Mesothelial cell of epicardium (in vitro differentiated cells): ENCODE measurements at regions not wholly inside any gene's neighbourhood (a gene's known extent, or its start where the extent isn't known, plus 50 kb on each side); places are given as distances from the start of the nearest gene placed in this dataset.

ENCODE experiments used
- DNase-seq, 2 experiments: peaks; one replicate each; pipeline ENCODE4 v3.0.0; 2021; ENCODE audit warnings: low spot score in 2 of 2; ENCODE audit not compliant: unreplicated experiment in 2 of 2
- H3K27ac Mint-ChIP-seq: 2 replicates; pipeline ENCODE4 v1.8.0; 2021; ENCODE audit warnings: mixed read lengths
- H3K27me3 Mint-ChIP-seq: 2 replicates; pipeline ENCODE4 v1.8.0; 2021; ENCODE audit warnings: low read depth, mixed read lengths
- H3K36me3 Mint-ChIP-seq: 2 replicates; pipeline ENCODE4 v1.8.0; 2021; ENCODE audit warnings: mixed read lengths
- H3K4me1 Mint-ChIP-seq: 2 replicates; pipeline ENCODE4 v1.8.0; 2021; ENCODE audit warnings: mixed read lengths
- H3K4me3 Mint-ChIP-seq: 2 replicates; pipeline ENCODE4 v1.8.0; 2021; ENCODE audit warnings: mild to moderate bottlenecking, moderate library complexity, mixed read lengths
- H3K9me3 Mint-ChIP-seq: 2 replicates; pipeline ENCODE4 v1.8.0; 2021; ENCODE audit warnings: mixed read lengths
- TF ChIP-seq, protein P1 (sequence below): fragments of 200-600 bp; sonication (generic); IDR thresholded peaks from one replicate; pipeline ENCODE4 v1.5.0; 2021; ENCODE audit warnings: antibody characterized with exemption; ENCODE audit not compliant: unreplicated experiment

DNA sequence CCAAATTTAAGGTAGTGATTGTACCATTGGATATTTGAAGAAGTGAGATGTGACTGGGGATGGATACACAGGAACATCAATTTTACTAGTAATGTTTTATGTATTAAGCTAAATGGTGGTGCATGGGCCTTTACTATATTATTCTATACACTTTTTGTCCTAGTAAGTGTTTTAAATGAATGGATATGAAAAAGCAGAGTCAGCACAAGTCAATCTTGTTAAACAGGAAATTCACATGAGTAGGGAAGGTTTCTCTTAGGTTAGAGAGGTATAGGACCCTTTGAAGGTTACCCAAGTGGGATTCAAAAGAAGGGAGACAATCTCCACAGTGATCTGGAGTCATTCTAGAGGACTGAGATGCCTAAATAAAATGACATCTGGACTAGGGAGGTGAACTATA, 71.8 kb upstream of the NCKAP5 start:
- H3K4me3 Mint-ChIP-seq = no peak overlapping the region
- H3K9me3 Mint-ChIP-seq = no peaks in the 10 kb centered on the region
- peaks cover 6% of the 10 kb centered on the region for H3K4me1 Mint-ChIP-seq
- no peak for DNase-seq
- no peaks in the 10 kb centered on the region for H3K36me3 Mint-ChIP-seq
- no peaks in the 10 kb centered on the region for H3K27me3 Mint-ChIP-seq
- TF ChIP-seq, protein P1, sequence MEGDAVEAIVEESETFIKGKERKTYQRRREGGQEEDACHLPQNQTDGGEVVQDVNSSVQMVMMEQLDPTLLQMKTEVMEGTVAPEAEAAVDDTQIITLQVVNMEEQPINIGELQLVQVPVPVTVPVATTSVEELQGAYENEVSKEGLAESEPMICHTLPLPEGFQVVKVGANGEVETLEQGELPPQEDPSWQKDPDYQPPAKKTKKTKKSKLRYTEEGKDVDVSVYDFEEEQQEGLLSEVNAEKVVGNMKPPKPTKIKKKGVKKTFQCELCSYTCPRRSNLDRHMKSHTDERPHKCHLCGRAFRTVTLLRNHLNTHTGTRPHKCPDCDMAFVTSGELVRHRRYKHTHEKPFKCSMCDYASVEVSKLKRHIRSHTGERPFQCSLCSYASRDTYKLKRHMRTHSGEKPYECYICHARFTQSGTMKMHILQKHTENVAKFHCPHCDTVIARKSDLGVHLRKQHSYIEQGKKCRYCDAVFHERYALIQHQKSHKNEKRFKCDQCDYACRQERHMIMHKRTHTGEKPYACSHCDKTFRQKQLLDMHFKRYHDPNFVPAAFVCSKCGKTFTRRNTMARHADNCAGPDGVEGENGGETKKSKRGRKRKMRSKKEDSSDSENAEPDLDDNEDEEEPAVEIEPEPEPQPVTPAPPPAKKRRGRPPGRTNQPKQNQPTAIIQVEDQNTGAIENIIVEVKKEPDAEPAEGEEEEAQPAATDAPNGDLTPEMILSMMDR = no peak
- H3K27ac Mint-ChIP-seq = no peak overlapping the region

DNA sequence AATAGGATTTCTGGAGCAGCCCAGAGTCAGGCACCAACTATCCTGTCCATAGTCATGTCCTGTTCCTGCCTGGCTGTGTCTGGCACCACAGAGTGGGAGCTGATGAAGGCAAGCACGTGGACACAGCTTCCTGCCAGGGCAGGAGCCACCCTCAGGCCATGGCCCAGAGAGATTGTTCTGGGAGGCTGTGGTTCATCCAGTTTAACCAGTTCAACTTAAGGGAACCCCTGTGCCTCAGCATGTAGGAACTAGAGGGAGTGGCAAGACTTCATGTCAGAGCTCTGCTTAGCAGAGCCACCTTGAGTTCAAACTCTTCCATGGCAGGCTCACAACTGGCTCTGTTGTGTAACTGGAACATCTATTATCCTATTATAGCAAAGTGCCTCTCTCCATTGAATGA, 73.2 kb upstream of the NCKAP5 start:
- H3K4me3 Mint-ChIP-seq = no peak overlapping the region
- no peak for DNase-seq
- TF ChIP-seq, protein P1 = no peak
- H3K4me1 Mint-ChIP-seq = peaks cover 3% of the 10 kb centered on the region
- H3K9me3 Mint-ChIP-seq = no peaks in the 10 kb centered on the region
- no peaks in the 10 kb centered on the region for H3K36me3 Mint-ChIP-seq
- no peak overlapping the region for H3K27ac Mint-ChIP-seq
- H3K27me3 Mint-ChIP-seq = no peaks in the 10 kb centered on the region

DNA sequence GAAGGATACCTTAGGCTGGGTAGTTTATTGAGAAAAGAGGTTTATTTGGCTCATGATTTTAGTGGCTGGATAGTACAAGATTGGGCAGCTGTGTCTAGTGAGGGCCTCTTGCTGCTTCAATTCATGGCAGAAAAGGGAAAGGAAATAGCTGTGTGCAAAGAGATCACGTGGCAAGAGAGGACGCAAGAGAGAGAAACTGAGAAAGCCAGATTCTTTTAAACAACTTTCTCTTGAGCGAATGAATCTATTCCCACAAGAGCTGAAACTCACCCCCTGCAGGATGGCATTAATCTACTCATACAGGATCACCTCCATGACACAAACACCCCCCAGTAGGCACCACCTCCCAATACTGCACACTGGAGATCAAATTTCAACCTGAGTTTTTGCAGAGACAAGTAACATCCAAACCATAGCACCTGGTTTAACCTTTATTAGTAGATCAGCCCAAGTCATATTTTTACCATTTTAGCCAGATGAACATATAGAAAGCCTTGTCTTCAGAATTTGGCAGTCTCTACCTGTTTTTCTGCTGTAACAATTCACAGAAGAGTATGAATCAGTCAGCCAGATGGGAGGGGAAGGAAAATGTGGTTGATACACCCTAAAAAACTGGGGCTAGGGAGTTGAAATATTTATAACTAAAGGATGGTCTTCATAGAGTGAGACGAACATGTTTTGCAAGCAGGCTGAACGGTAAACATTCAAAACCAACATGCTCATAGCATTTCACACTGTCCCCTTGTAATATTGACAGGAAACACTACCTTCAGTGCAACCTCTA, 73.9 kb upstream of the NCKAP5 start:
- no peak for DNase-seq
- H3K36me3 Mint-ChIP-seq = no peaks in the 10 kb centered on the region
- H3K27ac Mint-ChIP-seq = peak overlapping the region; percentile 5
- H3K27me3 Mint-ChIP-seq = peaks cover 1% of the 10 kb centered on the region
- no peak overlapping the region for H3K4me3 Mint-ChIP-seq
- TF ChIP-seq, protein P1 = no peak
- H3K9me3 Mint-ChIP-seq = no peaks in the 10 kb centered on the region
- peaks cover 3% of the 10 kb centered on the region for H3K4me1 Mint-ChIP-seq

DNA sequence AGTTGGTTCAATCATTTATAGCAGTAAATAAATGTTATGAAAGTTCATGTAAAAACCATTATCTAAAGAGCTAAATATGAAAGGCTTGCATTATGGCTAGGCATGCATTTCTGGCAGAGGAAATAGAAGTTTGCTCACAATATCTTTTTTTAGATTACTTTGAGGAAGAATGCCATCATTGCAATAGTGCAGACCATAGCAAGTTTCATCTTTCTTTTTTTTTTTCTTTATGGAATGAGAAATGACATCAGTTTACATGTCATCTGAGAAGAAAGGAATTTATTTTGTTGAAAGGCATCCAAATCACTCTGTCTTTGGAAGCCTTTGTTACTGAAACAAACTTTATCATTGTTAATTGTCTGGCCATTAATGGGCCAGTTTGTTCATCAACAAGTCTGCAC, 74.5 kb upstream of the NCKAP5 start:
- TF ChIP-seq, protein P1 = no peak
- Mint-ChIP-seq H3K9me3 (no peaks in the 10 kb centered on the region), H3K4me1 (peaks cover 3% of the 10 kb centered on the region), H3K27me3 (peaks cover 1% of the 10 kb centered on the region), H3K36me3 (no peaks in the 10 kb centered on the region), H3K4me3 (no peak overlapping the region), H3K27ac (no peak overlapping the region)
- no peak for DNase-seq

DNA sequence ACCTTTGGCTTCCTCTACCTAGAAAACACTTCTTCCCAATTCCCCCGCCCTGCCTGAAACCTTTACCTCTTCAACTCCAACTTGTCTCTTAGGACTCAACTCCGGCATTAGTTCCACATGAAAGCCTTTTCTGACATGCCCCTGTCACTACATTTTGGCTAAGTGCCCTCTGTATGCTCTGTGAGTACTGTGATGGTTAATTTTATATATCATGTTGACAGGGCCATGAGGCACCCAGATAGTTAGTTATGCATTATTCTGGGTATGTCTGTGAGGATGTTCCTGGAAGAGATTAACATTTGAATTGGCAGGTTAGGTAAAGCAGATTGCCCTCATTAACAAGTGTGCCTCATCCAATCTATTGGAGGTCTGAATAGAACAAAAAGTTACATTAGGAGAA, 75.6 kb upstream of the NCKAP5 start:
- Mint-ChIP-seq H3K27me3 (peaks cover 1% of the 10 kb centered on the region), H3K4me3 (no peak overlapping the region), H3K4me1 (peaks cover 3% of the 10 kb centered on the region), H3K36me3 (no peaks in the 10 kb centered on the region), H3K27ac (no peak overlapping the region), H3K9me3 (no peaks in the 10 kb centered on the region)
- TF ChIP-seq, protein P1 = no peak
- DNase-seq = no peak
